Endothelial cell of umbilical vein (primary cell): ENCODE measurements at regions not wholly inside any gene's neighbourhood (a gene's known extent, or its start where the extent isn't known, plus 50 kb on each side); places are given as distances from the start of the nearest gene placed in this dataset.

ENCODE experiments used
- BruUV-seq: library from RNA; stranded (reverse); fragments of 400-500 nt; replicated peaks from 2 replicates; lab custom pipeline; 2021; lab: Mats Ljungman, UMichigan
- CTCF ChIA-PET: fragments of 300-600, 350-600 bp; sonication (Branson Sonifier 250); formaldehyde crosslinking; loops from one replicate; lab custom pipeline; 2021; ENCODE audit warnings: antibody characterized with exemption, inconsistent platforms; lab: Charles Lee
- POLR2A ChIA-PET: fragments of 300-600, 350-600 bp; sonication (Branson Sonifier 250); formaldehyde crosslinking; loops from one replicate; lab custom pipeline; 2021; ENCODE audit warnings: antibody characterized with exemption, inconsistent platforms; lab: Charles Lee
- DNase-seq: peaks from one replicate; pipeline ENCODE4 v3.0.0-alpha.2; 2011; ENCODE audit warnings: low read depth, low spot score
- FAIRE-seq: peaks from 2 replicates; lab custom pipeline; 2011; peaks lifted over from hg19 to GRCh38; lab: Jason Lieb, UNC
- H2AFZ ChIP-seq: 2 replicates; pipeline ENCODE4 v1.6.0; 2012; ENCODE audit warnings: low read depth, low read length, control low read depth, inconsistent platforms
- H3K27ac ChIP-seq: 2 replicates; pipeline ENCODE4 v1.5.1; 2011; ENCODE audit warnings: low read depth, mild to moderate bottlenecking, control low read depth, low read length, moderate library complexity; ENCODE audit not compliant: insufficient read depth
- H3K27me3 ChIP-seq, 2 experiments: 2 replicates each; pipeline versions ENCODE4 v1.6.0 to v1.6.1; 2011; ENCODE audit warnings: low read length in 2 of 2, mixed read lengths in 1 of 2; ENCODE audit not compliant: control insufficient read depth in 2 of 2, insufficient read depth in 2 of 2
- H3K36me3 ChIP-seq, 2 experiments: 2 replicates in 1 of 2; 3 replicates in 1 of 2; pipeline ENCODE4 v1.5.1; 2011; ENCODE audit warnings: low read length in 2 of 2, mild to moderate bottlenecking in 1 of 2, moderate library complexity in 1 of 2; ENCODE audit not compliant: control insufficient read depth in 2 of 2, insufficient read depth in 2 of 2; ENCODE audit errors: extremely low read depth in 1 of 2
- H3K4me1 ChIP-seq: 3 replicates; pipeline ENCODE4 v1.5.1; 2011; ENCODE audit warnings: mild to moderate bottlenecking, low read length; ENCODE audit not compliant: control insufficient read depth, insufficient read depth; ENCODE audit errors: extremely low read depth
- H3K4me2 ChIP-seq: 2 replicates; pipeline ENCODE4 v1.6.1; 2011; ENCODE audit warnings: low read length, control low read depth, mixed read lengths; ENCODE audit not compliant: insufficient read depth
- H3K4me3 ChIP-seq, 3 experiments: fragments of 200-600 bp in 1 of 3; sonication (generic), shearing (Covaris generic) in 1 of 3; replicated peaks in 1 of 3; 2 replicates each; pipeline ENCODE4 v1.5.1; 2011 to 2016; ENCODE audit warnings: control low read depth in 3 of 3, low read length in 3 of 3, mild to moderate bottlenecking in 2 of 3, inconsistent platforms in 1 of 3, low read depth in 1 of 3, moderate library complexity in 1 of 3; ENCODE audit not compliant: insufficient read depth in 1 of 3
- H3K79me2 ChIP-seq: 2 replicates; pipeline ENCODE4 v1.6.0; 2012; ENCODE audit warnings: low read length, inconsistent platforms; ENCODE audit not compliant: control insufficient read depth, insufficient read depth
- H3K9ac ChIP-seq: replicated peaks from 2 replicates; pipeline ENCODE3; 2011; ENCODE audit warnings: low read length, control low read depth; ENCODE audit not compliant: insufficient read depth; ENCODE audit errors: extremely low read depth
- H3K9me1 ChIP-seq: replicated peaks from 3 replicates; pipeline ENCODE4 v1.6.0; 2011; ENCODE audit warnings: mild to moderate bottlenecking, low read length; ENCODE audit not compliant: control insufficient read depth, insufficient read depth; ENCODE audit errors: extremely low read depth
- H3K9me3 ChIP-seq: replicated peaks from 2 replicates; pipeline ENCODE4 v1.5.1; 2012; ENCODE audit warnings: low read length, inconsistent platforms; ENCODE audit not compliant: control insufficient read depth, insufficient read depth
- H4K20me1 ChIP-seq: replicated peaks from 2 replicates; pipeline ENCODE3; 2011; ENCODE audit warnings: mild to moderate bottlenecking, low read length; ENCODE audit not compliant: control insufficient read depth, insufficient read depth; ENCODE audit errors: extremely low read depth
- EZH2 ChIP-seq: IDR thresholded peaks from 2 replicates; pipeline ENCODE4 v1.6.1; 2012; ENCODE audit warnings: borderline replicate concordance, low read depth, mild to moderate bottlenecking, moderate library complexity, low read length, inconsistent platforms; ENCODE audit not compliant: severe bottlenecking
- FOS ChIP-seq: IDR thresholded peaks from 2 replicates; pipeline ENCODE4 v1.6.1; 2011; ENCODE audit warnings: mild to moderate bottlenecking, low read length, moderate library complexity, borderline replicate concordance; ENCODE audit not compliant: insufficient read depth
- GATA2 ChIP-seq: IDR thresholded peaks from 2 replicates; pipeline ENCODE4 v1.7.0; 2011; ENCODE audit warnings: low read depth, mild to moderate bottlenecking, moderate library complexity, mixed read lengths, low read length; ENCODE audit not compliant: insufficient read length, insufficient read depth
- JUN ChIP-seq: IDR thresholded peaks from 2 replicates; pipeline ENCODE4 v1.6.1; 2011; ENCODE audit warnings: borderline replicate concordance, low read depth; ENCODE audit not compliant: insufficient read length, insufficient read depth
- MYC ChIP-seq: IDR thresholded peaks from one replicate; pipeline ENCODE4 v1.6.1; 2011; ENCODE audit warnings: mild to moderate bottlenecking, low read depth, low read length
- POLR2A ChIP-seq: IDR thresholded peaks from 2 replicates; pipeline ENCODE4 v1.6.1; 2012; ENCODE audit warnings: low read depth, mild to moderate bottlenecking, control low read depth, low read length
- POLR2AphosphoS5 ChIP-seq: IDR thresholded peaks from 2 replicates; pipeline ENCODE4 v1.6.1; 2012; ENCODE audit warnings: low read depth, mild to moderate bottlenecking, control low read depth, low read length, moderate library complexity; ENCODE audit not compliant: insufficient read depth
- dilution Hi-C: fragments of 300-500 bp; cut with MboI; formaldehyde crosslinking; loops from one replicate; pipeline ENCODE4 v1.15.0; 2019; ENCODE audit warnings: low sequenced_read_pairs; ENCODE audit not compliant: extremely low pct_ligation_motif_present
- intact Hi-C: fragments of 100-400 bp; cut with micrococcal nuclease; formaldehyde crosslinking; loops from one replicate; pipeline ENCODE4 v1.10.0; 2022
- TF ChIP-seq, protein P1 (sequence below): IDR thresholded peaks from 2 replicates; pipeline ENCODE4 v1.6.1; 2011; ENCODE audit not compliant: insufficient read depth, insufficient read length
- TF ChIP-seq, protein P2 (sequence below), 2 donors: IDR thresholded peaks; 1 replicate in 1 of 2; 2 replicates in 1 of 2; pipeline ENCODE4 v1.5.1; 2011; ENCODE audit warnings: low read length in 2 of 2, mild to moderate bottlenecking in 2 of 2, moderate library complexity in 2 of 2, control low read depth in 1 of 2, inconsistent platforms in 1 of 2, low read depth in 1 of 2; ENCODE audit not compliant: insufficient read depth in 1 of 2; ENCODE audit errors: extremely low read depth in 1 of 2

DNA sequence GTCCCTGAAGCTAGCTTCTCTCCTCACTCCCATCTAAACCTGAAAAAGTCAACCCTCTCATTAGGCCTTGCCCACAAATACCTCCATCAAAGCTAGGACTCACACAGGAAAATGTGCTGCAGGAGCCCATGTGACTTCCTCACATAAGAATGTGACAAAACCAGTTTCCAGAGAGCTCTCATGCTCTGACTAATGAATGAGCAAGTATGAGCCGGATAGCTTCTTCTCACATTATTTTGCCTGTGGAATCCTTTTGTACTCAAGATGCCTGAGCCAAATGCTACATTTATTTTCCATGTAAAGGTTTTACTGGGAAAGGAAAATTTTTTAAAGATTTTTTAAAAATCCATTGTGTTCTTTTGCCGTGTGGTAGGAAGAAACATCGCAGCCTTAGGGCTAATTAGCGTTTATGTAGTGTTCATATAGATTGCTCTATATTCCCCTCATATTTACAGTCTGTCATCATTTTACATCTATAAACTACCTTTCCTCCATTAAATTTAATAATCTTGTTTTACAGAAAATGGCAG is 68.6 kb upstream of the CCN6 start:
- H2AFZ ChIP-seq, result peak overlapping the region; percentile 13
- ChIA-PET CTCF (interaction anchor here (0.8 to 1.1 kb wide), 6 partner anchors 27 to 290 kb away, joined by 3 to 4 read pairs (median 3); no protein-coding TSS in a partner anchor), POLR2A (no interaction called here)
- H3K4me1 ChIP-seq, result peaks cover 5% of the 10 kb centered on the region
- TF ChIP-seq FOS (peak; percentile 52), GATA2 (no peak)
- TF ChIP-seq, protein P1, sequence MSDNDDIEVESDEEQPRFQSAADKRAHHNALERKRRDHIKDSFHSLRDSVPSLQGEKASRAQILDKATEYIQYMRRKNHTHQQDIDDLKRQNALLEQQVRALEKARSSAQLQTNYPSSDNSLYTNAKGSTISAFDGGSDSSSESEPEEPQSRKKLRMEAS, result peak; percentile 50
- DNase-seq, result peak; percentile 58
- H4K20me1 ChIP-seq, result no peaks in the 10 kb centered on the region
- dilution Hi-C loops, result no loop called here
- intact Hi-C loops, result no loop called here
- peak overlapping the region; percentile 7 for H3K27ac ChIP-seq
- no peaks in the 10 kb centered on the region for H3K9me3 ChIP-seq
- no TSS peak for BruUV-seq
- H3K79me2 ChIP-seq, result no peaks in the 10 kb centered on the region
- no peak overlapping the region for H3K9ac ChIP-seq
- H3K4me3 ChIP-seq, result no peak overlapping the region
- peak; percentile 89 for FAIRE-seq
- no peak overlapping the region for H3K4me2 ChIP-seq
- no peaks in the 10 kb centered on the region for H3K36me3 ChIP-seq
- no peaks in the 10 kb centered on the region for H3K27me3 ChIP-seq
- no peaks in the 10 kb centered on the region for H3K9me1 ChIP-seq

DNA sequence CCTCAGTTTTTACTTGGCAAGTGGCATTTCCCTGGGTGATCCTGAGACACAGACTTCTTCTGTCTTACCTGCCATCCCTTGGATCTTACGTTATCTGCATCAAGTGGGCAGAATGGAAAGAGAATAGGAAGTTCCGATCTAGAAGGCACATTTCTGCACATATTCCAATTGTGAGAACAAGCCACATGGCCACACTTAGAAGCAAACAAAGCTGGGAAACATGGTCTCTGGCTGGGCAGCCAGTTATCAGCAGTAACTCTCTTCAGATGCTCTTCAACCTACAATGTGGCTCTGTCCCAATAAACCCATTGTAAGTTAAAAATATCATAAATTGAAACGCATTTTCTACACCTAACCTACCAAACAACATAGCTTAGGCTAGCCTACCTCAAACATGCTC is 67.3 kb upstream of the CCN6 start:
- dilution Hi-C loops, result no loop called here
- H3K4me2 ChIP-seq, result no peak overlapping the region
- H3K79me2 ChIP-seq, result no peaks in the 10 kb centered on the region
- H3K9me3 ChIP-seq, result no peaks in the 10 kb centered on the region
- H2AFZ ChIP-seq, result no peak overlapping the region
- H3K27ac ChIP-seq, result no peak overlapping the region
- no peak overlapping the region for H3K4me3 ChIP-seq
- no TSS peak for BruUV-seq
- H3K36me3 ChIP-seq, result no peaks in the 10 kb centered on the region
- CTCF ChIA-PET, result no interaction called here
- no peaks in the 10 kb centered on the region for H3K9me1 ChIP-seq
- H3K4me1 ChIP-seq, result peaks cover 5% of the 10 kb centered on the region
- no peak for DNase-seq
- no peak for FAIRE-seq
- H3K9ac ChIP-seq, result no peak overlapping the region
- TF ChIP-seq, protein P1, result no peak
- TF ChIP-seq JUN (no peak), MYC (no peak), EZH2 (no peak), POLR2A (no peak), FOS (no peak), POLR2AphosphoS5 (no peak), GATA2 (no peak)
- TF ChIP-seq, protein P2, sequence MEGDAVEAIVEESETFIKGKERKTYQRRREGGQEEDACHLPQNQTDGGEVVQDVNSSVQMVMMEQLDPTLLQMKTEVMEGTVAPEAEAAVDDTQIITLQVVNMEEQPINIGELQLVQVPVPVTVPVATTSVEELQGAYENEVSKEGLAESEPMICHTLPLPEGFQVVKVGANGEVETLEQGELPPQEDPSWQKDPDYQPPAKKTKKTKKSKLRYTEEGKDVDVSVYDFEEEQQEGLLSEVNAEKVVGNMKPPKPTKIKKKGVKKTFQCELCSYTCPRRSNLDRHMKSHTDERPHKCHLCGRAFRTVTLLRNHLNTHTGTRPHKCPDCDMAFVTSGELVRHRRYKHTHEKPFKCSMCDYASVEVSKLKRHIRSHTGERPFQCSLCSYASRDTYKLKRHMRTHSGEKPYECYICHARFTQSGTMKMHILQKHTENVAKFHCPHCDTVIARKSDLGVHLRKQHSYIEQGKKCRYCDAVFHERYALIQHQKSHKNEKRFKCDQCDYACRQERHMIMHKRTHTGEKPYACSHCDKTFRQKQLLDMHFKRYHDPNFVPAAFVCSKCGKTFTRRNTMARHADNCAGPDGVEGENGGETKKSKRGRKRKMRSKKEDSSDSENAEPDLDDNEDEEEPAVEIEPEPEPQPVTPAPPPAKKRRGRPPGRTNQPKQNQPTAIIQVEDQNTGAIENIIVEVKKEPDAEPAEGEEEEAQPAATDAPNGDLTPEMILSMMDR (IDR thresholded peaks at IDR 0.05; ENCODE audit: extremely low read depth in 1 of 2, insufficient read depth in 1 of 2, low read depth in 1 of 2, low read length in 2 of 2), result no peak
- intact Hi-C loops, result no loop called here
- H3K27me3 ChIP-seq, result no peaks in the 10 kb centered on the region
- POLR2A ChIA-PET, result no interaction called here
- H4K20me1 ChIP-seq, result no peaks in the 10 kb centered on the region
